ENCODE measurements at regions not wholly inside any gene's neighbourhood (a gene's known extent, or its start where the extent isn't known, plus 50 kb on each side); places are given as distances from the start of the nearest gene placed in this dataset.

- POLR2A ChIA-PET: no interaction called here
- intact Hi-C loops (cut with DNase I, micrococcal nuclease): no loop called here
- Mint-ChIP-seq H3K36me3 (ENCODE audit: low read depth) (no peaks in the 10 kb centered on the region), H3K4me3 (no peak overlapping the region), H3K4me1 (ENCODE audit: low read depth) (no peaks in the 10 kb centered on the region), H3K27me3 (no peaks in the 10 kb centered on the region), H3K27ac (no peak overlapping the region), H3K9me3 (peaks cover 22% of the 10 kb centered on the region)
- no peak for ATAC-seq (ENCODE audit: poor library complexity)
- DNase-seq: no peak
- no peaks in the 10 kb centered on the region for H3K36me3 ChIP-seq (ENCODE audit: insufficient read depth, low read length)
- CTCF ChIA-PET: no interaction called here
- no peak overlapping the region for H3K27ac ChIP-seq (ENCODE audit: low read depth in 1 of 2, low read length in 2 of 2)
- no peak overlapping the region for H3K4me3 ChIP-seq (ENCODE audit: low read length)
- no peaks in the 10 kb centered on the region for H3K27me3 ChIP-seq (ENCODE audit: control insufficient read depth in 1 of 2, insufficient read depth in 2 of 2, low read length in 2 of 2)
- no peaks in the 10 kb centered on the region for H3K9me3 ChIP-seq (ENCODE audit: control insufficient read depth in 1 of 2, insufficient read depth in 1 of 2, low read length in 2 of 2)
- no peaks in the 10 kb centered on the region for H3K4me1 ChIP-seq (ENCODE audit: insufficient read depth, low read length)
- no peak for TF ChIP-seq CTCF (IDR thresholded peaks at IDR 0.05)
These were observed 745.8 kb downstream of the TRHDE start for GRCh38 chr12:73017981-73018380.

DNA sequence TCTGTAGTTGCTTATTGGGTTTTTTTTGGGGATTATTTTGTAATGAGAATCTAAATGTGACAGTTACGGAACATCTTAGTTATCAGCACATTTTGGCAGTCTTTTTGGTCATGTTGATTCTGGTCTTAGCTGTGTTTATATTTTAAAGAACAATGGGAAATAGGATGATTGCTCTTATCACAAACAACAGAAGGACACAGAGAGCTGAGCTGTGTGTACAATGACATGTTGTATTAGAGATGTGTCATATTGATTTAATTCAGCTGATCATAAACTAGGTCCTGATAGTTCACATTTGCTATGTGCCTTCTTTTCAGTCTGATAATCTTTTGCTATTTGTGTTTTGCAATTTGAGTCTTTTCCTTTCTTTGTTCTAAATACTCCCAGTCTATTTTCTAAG lies 781.7 kb downstream of the TRHDE start:
- intact Hi-C loops (cut with DNase I, micrococcal nuclease): no loop called here
- no peaks in the 10 kb centered on the region for H3K4me1 ChIP-seq (ENCODE audit: insufficient read depth, low read length)
- no peaks in the 10 kb centered on the region for H3K36me3 ChIP-seq (ENCODE audit: insufficient read depth, low read length)
- DNase-seq: no peak
- H3K27me3 ChIP-seq (ENCODE audit: control insufficient read depth in 1 of 2, insufficient read depth in 2 of 2, low read length in 2 of 2): no peaks in the 10 kb centered on the region
- no peak for ATAC-seq (ENCODE audit: poor library complexity)
- Mint-ChIP-seq H3K27ac (no peak overlapping the region), H3K27me3 (no peaks in the 10 kb centered on the region), H3K4me1 (ENCODE audit: low read depth) (no peaks in the 10 kb centered on the region), H3K36me3 (ENCODE audit: low read depth) (no peaks in the 10 kb centered on the region), H3K9me3 (peaks cover 4% of the 10 kb centered on the region), H3K4me3 (no peak overlapping the region)
- peaks cover 0 to 7% of the 10 kb centered on the region in 2 experiments for H3K9me3 ChIP-seq (ENCODE audit: control insufficient read depth in 1 of 2, insufficient read depth in 1 of 2, low read length in 2 of 2)
- ChIA-PET CTCF (no interaction called here), POLR2A (no interaction called here)
- no peak overlapping the region for H3K4me3 ChIP-seq (ENCODE audit: low read length)
- H3K27ac ChIP-seq (ENCODE audit: low read depth in 1 of 2, low read length in 2 of 2): no peak overlapping the region
- TF ChIP-seq CTCF (IDR thresholded peaks at IDR 0.05): no peak

- CTCF ChIA-PET: no interaction called here
These were observed 785.3 kb downstream of the TRHDE start for GRCh38 chr12:73057428-73057827.

More at GRCh38 chr12:73057428-73057827, 785.3 kb downstream of the TRHDE start:
- H3K9me3 Mint-ChIP-seq: peaks cover 6% of the 10 kb centered on the region
- Histone ChIP-seq H3K36me3 (ENCODE audit: insufficient read depth, low read length) (no peaks in the 10 kb centered on the region), H3K4me1 (ENCODE audit: insufficient read depth, low read length) (no peaks in the 10 kb centered on the region), H3K27me3 (ENCODE audit: control insufficient read depth in 1 of 2, insufficient read depth in 2 of 2, low read length in 2 of 2) (no peaks in the 10 kb centered on the region), H3K9me3 (ENCODE audit: control insufficient read depth in 1 of 2, insufficient read depth in 1 of 2, low read length in 2 of 2) (peaks cover 0 to 13% of the 10 kb centered on the region in 2 experiments), H3K27ac (ENCODE audit: low read depth in 1 of 2, low read length in 2 of 2) (no peak overlapping the region), H3K4me3 (ENCODE audit: low read length) (no peak overlapping the region)
- POLR2A ChIA-PET: no interaction called here
- no peaks in the 10 kb centered on the region for H3K36me3 Mint-ChIP-seq (ENCODE audit: low read depth)
- no peak overlapping the region for H3K4me3 Mint-ChIP-seq
- H3K4me1 Mint-ChIP-seq (ENCODE audit: low read depth): no peaks in the 10 kb centered on the region
- TF ChIP-seq CTCF (IDR thresholded peaks at IDR 0.05): no peak
- no peaks in the 10 kb centered on the region for H3K27me3 Mint-ChIP-seq
- intact Hi-C loops (cut with DNase I, micrococcal nuclease): no loop called here
- ATAC-seq (ENCODE audit: poor library complexity): no peak
- no peak for DNase-seq
- H3K27ac Mint-ChIP-seq: no peak overlapping the region
